K562 (cell line): ENCODE measurements at regions not wholly inside any gene's neighbourhood (a gene's known extent, or its start where the extent isn't known, plus 50 kb on each side); places are given as distances from the start of the nearest gene placed in this dataset.

ENCODE experiments used
- ATAC-seq: fragments of 200-7000 bp; cut with Tn5 transposase; 3 replicates; pipeline ENCODE4 v1.9.1; 2020; ENCODE audit warnings: moderate library complexity
- BruUV-seq: library from RNA; stranded (reverse); fragments of 400-500 nt; replicated peaks from 2 replicates; lab custom pipeline; 2021; lab: Mats Ljungman, UMichigan
- CTCF ChIA-PET: fragments of 300-600 bp; formaldehyde crosslinking; extraction: SDS; loops from one replicate; lab custom pipeline; 2021; ENCODE audit warnings: low intra/inter-chr PET ratio; lab: Yijun Ruan, JAX
- POLR2A ChIA-PET: fragments of 300-600, 350-650 bp; sonication (Branson Sonifier 250); formaldehyde crosslinking; extraction: SDS; loops from one replicate; lab custom pipeline; 2021; ENCODE audit warnings: antibody characterized with exemption, inconsistent platforms; lab: Yijun Ruan, JAX
- DNase-seq, 4 experiments: peaks; one replicate each; pipeline versions ENCODE4 v3.0.0 to v3.0.0-alpha.2; 2011 to 2018; ENCODE audit warnings: low spot score in 3 of 4, mixed read lengths in 3 of 4; ENCODE audit errors: extremely low read depth in 1 of 4
- FAIRE-seq: peaks from 2 replicates; lab custom pipeline; 2011; peaks lifted over from hg19 to GRCh38; lab: Jason Lieb, UNC
- H2AFZ ChIP-seq: 2 replicates; pipeline ENCODE4 v1.6.0; 2011; ENCODE audit warnings: low read depth, low read length, control low read depth, inconsistent platforms
- H3K27ac ChIP-seq: fragments of 200-600 bp; 3 replicates; pipeline ENCODE4 v1.8.0; 2011; ENCODE audit warnings: low read depth, mild to moderate bottlenecking, control low read depth, inconsistent platforms, low read length, moderate library complexity, mixed read lengths; ENCODE audit errors: extremely low read depth
- H3K27me3 ChIP-seq, 2 experiments: fragments of 300-600 bp in 1 of 2; 2 replicates in 1 of 2; 3 replicates in 1 of 2; pipeline versions ENCODE4 v1.6.0 to v1.8.0; 2011; ENCODE audit warnings: inconsistent platforms in 2 of 2, low read length in 2 of 2, mild to moderate bottlenecking in 1 of 2, mixed read lengths in 1 of 2, moderate library complexity in 1 of 2; ENCODE audit not compliant: control insufficient read depth in 2 of 2, insufficient read depth in 2 of 2
- H3K36me3 ChIP-seq: fragments of 300-600 bp; 3 replicates; pipeline ENCODE4 v1.8.0; 2011; ENCODE audit warnings: mild to moderate bottlenecking, low read length, inconsistent platforms; ENCODE audit not compliant: control insufficient read depth, insufficient read depth
- H3K4me1 ChIP-seq, 2 experiments: fragments of 200-600 bp in 1 of 2; replicated peaks in 1 of 2; 2 replicates in 1 of 2; 3 replicates in 1 of 2; pipeline versions ENCODE4 v1.5.1 to v1.8.0; 2011; ENCODE audit warnings: inconsistent platforms in 2 of 2, low read length in 2 of 2, mild to moderate bottlenecking in 1 of 2, mixed read lengths in 1 of 2, moderate library complexity in 1 of 2; ENCODE audit not compliant: control insufficient read depth in 2 of 2, insufficient read depth in 2 of 2
- H3K4me2 ChIP-seq: 2 replicates; pipeline ENCODE4 v1.6.1; 2011; ENCODE audit warnings: low read length, control low read depth, inconsistent platforms, mixed read lengths; ENCODE audit not compliant: insufficient read depth
- H3K4me3 ChIP-seq: fragments of 200-600 bp; sonication (generic), shearing (Covaris generic); 2 replicates; pipeline ENCODE4 v1.5.1; 2016; ENCODE audit warnings: control low read depth, inconsistent platforms
- H3K79me2 ChIP-seq: fragments of 200-600 bp; 3 replicates; pipeline ENCODE4 v1.8.0; 2011; ENCODE audit warnings: low read length, inconsistent platforms; ENCODE audit not compliant: control insufficient read depth, insufficient read depth
- H3K9ac ChIP-seq, 2 experiments: 2 replicates each; pipeline versions ENCODE4 v1.6.0 to v1.6.1; 2011; ENCODE audit warnings: low read depth in 2 of 2, low read length in 2 of 2, control low read depth in 1 of 2, inconsistent platforms in 1 of 2, mild to moderate bottlenecking in 1 of 2, mixed read lengths in 1 of 2; ENCODE audit not compliant: insufficient read depth in 1 of 2
- H3K9me1 ChIP-seq: one replicate; pipeline ENCODE4 v1.6.0; 2011; ENCODE audit warnings: inconsistent platforms, mild to moderate bottlenecking, low read length, moderate library complexity; ENCODE audit not compliant: control insufficient read depth, insufficient read depth
- H3K9me3 ChIP-seq: replicated peaks from 2 replicates; pipeline ENCODE4 v1.5.1; 2011; ENCODE audit warnings: low read depth, low read length, inconsistent platforms; ENCODE audit not compliant: control insufficient read depth, insufficient read depth
- H4K20me1 ChIP-seq: replicated peaks from 2 replicates; pipeline ENCODE4 v1.6.1; 2011; ENCODE audit warnings: low read length, inconsistent platforms, mixed read lengths; ENCODE audit not compliant: control insufficient read depth, insufficient read depth
- HDGF ChIP-seq: fragments of 450-650 bp; IDR thresholded peaks from 2 replicates; pipeline ENCODE4 v1.6.1; 2016
- PHB2 ChIP-seq: fragments of 450-650 bp; IDR thresholded peaks from 2 replicates; pipeline ENCODE4 v1.6.1; 2017; ENCODE audit warnings: low read depth
- SOX6 ChIP-seq: fragments of 450-650 bp; IDR thresholded peaks from 2 replicates; pipeline ENCODE4 v1.6.1; 2014; ENCODE audit warnings: mild to moderate bottlenecking
- TBP ChIP-seq: optimal IDR thresholded peaks from 2 replicates; pipeline ENCODE3; 2011; ENCODE audit warnings: low read depth, low read length, improper control_type of control experiment
- WHSC1 ChIP-seq: IDR thresholded peaks from one replicate; pipeline ENCODE4 v1.6.1; 2012; ENCODE audit warnings: low read length, control low read depth, inconsistent platforms
- WGBS: fragments of 100-300 bp; shearing (Covaris generic); methylation state at CpG from one replicate; pipeline ENCODE4 v1.1.6; 2016; ENCODE audit warnings: low coverage, mixed read lengths; ENCODE audit not compliant: insufficient coverage; ENCODE audit errors: missing lambda C conversion rate; 5-methylcytosine and 5-hydroxymethylcytosine counted together
- in situ Hi-C: fragments of 300-500 bp; cut with MboI; formaldehyde crosslinking; loops from 4 replicates; pipeline ENCODE4 v1.15.0; 2018; ENCODE audit warnings: inconsistent platforms, mixed read lengths
- intact Hi-C: fragments of 100-400 bp; cut with micrococcal nuclease; formaldehyde crosslinking; loops from 2 replicates; pipeline ENCODE4 v1.14.2; 2022
- TF ChIP-seq, protein P1 (sequence below): fragments of 450-650 bp; IDR thresholded peaks from 2 replicates; pipeline ENCODE4 v1.6.1; 2017; ENCODE audit warnings: antibody characterized with exemption, mild to moderate bottlenecking

DNA sequence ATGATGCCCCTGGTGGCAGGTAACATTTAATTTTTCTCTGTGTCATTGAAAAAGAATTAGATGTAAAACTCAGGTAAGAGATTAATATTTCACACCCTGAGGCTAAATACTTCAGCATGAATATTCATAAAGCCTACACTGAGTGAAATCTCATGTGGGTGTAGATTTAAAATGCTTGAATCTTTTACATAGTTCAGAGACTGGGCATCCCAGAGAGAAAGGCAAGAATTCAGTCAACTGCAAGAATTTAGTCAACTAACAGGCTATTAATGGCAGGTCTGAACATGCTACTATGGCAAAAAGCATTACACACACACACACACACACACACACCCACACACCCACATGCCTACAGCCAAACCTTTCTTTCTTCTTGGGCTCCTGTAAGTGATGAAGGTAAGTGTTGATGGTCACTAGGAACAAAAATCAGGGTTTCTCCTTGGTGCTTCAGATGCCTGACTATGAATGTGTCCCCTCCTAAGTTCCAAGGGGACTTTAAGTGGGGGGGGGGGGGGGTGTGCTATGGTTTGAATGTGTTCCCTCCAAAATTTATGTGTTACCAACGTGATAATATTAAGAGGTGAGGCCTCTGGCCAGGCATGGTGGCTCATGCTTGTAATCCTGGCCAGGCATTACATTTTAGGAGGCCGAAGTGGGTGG, 63.7 kb upstream of the PSMD7 start:
- H3K4me3 ChIP-seq: no peak overlapping the region
- ATAC-seq (no peak), DNase-seq (no peak), FAIRE-seq (no peak)
- CTCF ChIA-PET: no interaction called here
- H3K79me2 ChIP-seq: no peaks in the 10 kb centered on the region
- H3K36me3 ChIP-seq: no peaks in the 10 kb centered on the region
- intact Hi-C loops: no loop called here
- no peaks in the 10 kb centered on the region for H3K9me1 ChIP-seq
- WGBS: 0% methylated on average over 2 of the region's 2 CpGs
- H3K27me3 ChIP-seq: peaks cover 6 to 16% of the 10 kb centered on the region in 2 experiments; a peak in 3 of 5 replicates
- no peaks in the 10 kb centered on the region for H3K4me1 ChIP-seq
- POLR2A ChIA-PET: interaction anchor here (0.6 to 1.4 kb wide), 2 partner anchors 15 to 24 kb away, joined by 3 to 4 read pairs; no protein-coding TSS in a partner anchor
- BruUV-seq: no TSS peak
- H3K9me3 ChIP-seq: no peaks in the 10 kb centered on the region
- in situ Hi-C loops: no loop called here
- TF ChIP-seq PHB2 (no peak), SOX6 (no peak), WHSC1 (no peak), HDGF (no peak), TBP (no peak)
- TF ChIP-seq, protein P1, sequence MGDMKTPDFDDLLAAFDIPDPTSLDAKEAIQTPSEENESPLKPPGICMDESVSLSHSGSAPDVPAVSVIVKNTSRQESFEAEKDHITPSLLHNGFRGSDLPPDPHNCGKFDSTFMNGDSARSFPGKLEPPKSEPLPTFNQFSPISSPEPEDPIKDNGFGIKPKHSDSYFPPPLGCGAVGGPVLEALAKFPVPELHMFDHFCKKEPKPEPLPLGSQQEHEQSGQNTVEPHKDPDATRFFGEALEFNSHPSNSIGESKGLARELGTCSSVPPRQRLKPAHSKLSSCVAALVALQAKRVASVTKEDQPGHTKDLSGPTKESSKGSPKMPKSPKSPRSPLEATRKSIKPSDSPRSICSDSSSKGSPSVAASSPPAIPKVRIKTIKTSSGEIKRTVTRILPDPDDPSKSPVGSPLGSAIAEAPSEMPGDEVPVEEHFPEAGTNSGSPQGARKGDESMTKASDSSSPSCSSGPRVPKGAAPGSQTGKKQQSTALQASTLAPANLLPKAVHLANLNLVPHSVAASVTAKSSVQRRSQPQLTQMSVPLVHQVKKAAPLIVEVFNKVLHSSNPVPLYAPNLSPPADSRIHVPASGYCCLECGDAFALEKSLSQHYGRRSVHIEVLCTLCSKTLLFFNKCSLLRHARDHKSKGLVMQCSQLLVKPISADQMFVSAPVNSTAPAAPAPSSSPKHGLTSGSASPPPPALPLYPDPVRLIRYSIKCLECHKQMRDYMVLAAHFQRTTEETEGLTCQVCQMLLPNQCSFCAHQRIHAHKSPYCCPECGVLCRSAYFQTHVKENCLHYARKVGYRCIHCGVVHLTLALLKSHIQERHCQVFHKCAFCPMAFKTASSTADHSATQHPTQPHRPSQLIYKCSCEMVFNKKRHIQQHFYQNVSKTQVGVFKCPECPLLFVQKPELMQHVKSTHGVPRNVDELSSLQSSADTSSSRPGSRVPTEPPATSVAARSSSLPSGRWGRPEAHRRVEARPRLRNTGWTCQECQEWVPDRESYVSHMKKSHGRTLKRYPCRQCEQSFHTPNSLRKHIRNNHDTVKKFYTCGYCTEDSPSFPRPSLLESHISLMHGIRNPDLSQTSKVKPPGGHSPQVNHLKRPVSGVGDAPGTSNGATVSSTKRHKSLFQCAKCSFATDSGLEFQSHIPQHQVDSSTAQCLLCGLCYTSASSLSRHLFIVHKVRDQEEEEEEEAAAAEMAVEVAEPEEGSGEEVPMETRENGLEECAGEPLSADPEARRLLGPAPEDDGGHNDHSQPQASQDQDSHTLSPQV: no peak
- H3K27ac ChIP-seq: no peak overlapping the region
- H4K20me1 ChIP-seq: no peaks in the 10 kb centered on the region; the same call in 1 of the 2 replicates
- no peak overlapping the region for H2AFZ ChIP-seq
- H3K9ac ChIP-seq: no peak overlapping the region
- H3K4me2 ChIP-seq: no peak overlapping the region
